Mesenchymal stem cell (in vitro differentiated cells and primary cell): ENCODE measurements at regions not wholly inside any gene's neighbourhood (a gene's known extent, or its start where the extent isn't known, plus 50 kb on each side); places are given as distances from the start of the nearest gene placed in this dataset.

Experiments used
- DNase-seq: peaks from one replicate; pipeline ENCODE4 v3.0.0-alpha.2; 2013
- H2AFZ ChIP-seq: one replicate; pipeline ENCODE4 v1.6.1; 2013; ENCODE audit warnings: low read depth, mild to moderate bottlenecking, control low read depth, inconsistent platforms, low read length, moderate library complexity
- H2AK5ac ChIP-seq: 2 replicates; pipeline ENCODE4 v1.6.1; 2013; ENCODE audit warnings: low read length, moderate library complexity, mild to moderate bottlenecking, inconsistent platforms; ENCODE audit not compliant: severe bottlenecking
- H2BK120ac ChIP-seq: one replicate; pipeline ENCODE4 v1.6.1; 2013; ENCODE audit warnings: low read depth, mild to moderate bottlenecking, inconsistent platforms, low read length, moderate library complexity
- H2BK12ac ChIP-seq, 2 experiments: one replicate each; pipeline ENCODE4 v1.6.1; 2013; ENCODE audit warnings: inconsistent platforms in 2 of 2, low read length in 2 of 2, mild to moderate bottlenecking in 2 of 2, moderate library complexity in 2 of 2, control low read depth in 1 of 2
- H2BK15ac ChIP-seq: one replicate; pipeline ENCODE4 v1.6.1; 2013; ENCODE audit warnings: mild to moderate bottlenecking, low read depth, inconsistent platforms; ENCODE audit not compliant: poor library complexity, severe bottlenecking
- H2BK5ac ChIP-seq: 2 replicates; pipeline ENCODE4 v1.6.1; 2013; ENCODE audit warnings: low read depth, mild to moderate bottlenecking, low read length, control low read depth, inconsistent platforms; ENCODE audit not compliant: poor library complexity, severe bottlenecking
- H3K14ac ChIP-seq, 2 experiments: one replicate each; pipeline ENCODE4 v1.6.1; 2013; ENCODE audit warnings: inconsistent platforms in 2 of 2, low read length in 2 of 2, control low read depth in 1 of 2, mild to moderate bottlenecking in 1 of 2, moderate library complexity in 1 of 2
- H3K18ac ChIP-seq, 2 experiments: one replicate each; pipeline ENCODE4 v1.6.1; 2013; ENCODE audit warnings: inconsistent platforms in 2 of 2, low read length in 2 of 2, control low read depth in 1 of 2, low read depth in 1 of 2, mild to moderate bottlenecking in 1 of 2
- H3K23ac ChIP-seq, 2 experiments: one replicate each; pipeline ENCODE4 v1.6.1; 2013; ENCODE audit warnings: inconsistent platforms in 2 of 2, low read length in 2 of 2, mild to moderate bottlenecking in 2 of 2, moderate library complexity in 2 of 2, control low read depth in 1 of 2
- H3K27ac ChIP-seq: 2 replicates; pipeline ENCODE4 v1.5.1; 2013; ENCODE audit warnings: mild to moderate bottlenecking, moderate library complexity, low read length, control low read depth, inconsistent platforms; ENCODE audit not compliant: poor library complexity, severe bottlenecking
- H3K27me3 ChIP-seq, 2 experiments: 2 replicates each; pipeline versions ENCODE4 v1.6.1 to v1.7.0; 2013; ENCODE audit warnings: low read length in 2 of 2, mild to moderate bottlenecking in 2 of 2, moderate library complexity in 2 of 2, control low read depth in 1 of 2, inconsistent platforms in 1 of 2; ENCODE audit not compliant: control insufficient read depth in 1 of 2, insufficient read depth in 1 of 2
- H3K36me3 ChIP-seq, 2 experiments: 2 replicates each; pipeline versions ENCODE4 v1.6.1 to v1.7.0; 2013; ENCODE audit warnings: low read length in 2 of 2, control low read depth in 1 of 2, inconsistent platforms in 1 of 2, low read depth in 1 of 2, mild to moderate bottlenecking in 1 of 2; ENCODE audit not compliant: insufficient read depth in 2 of 2, control insufficient read depth in 1 of 2
- H3K4ac ChIP-seq, 2 experiments: one replicate each; pipeline ENCODE4 v1.6.1; 2013; ENCODE audit warnings: inconsistent platforms in 2 of 2, low read length in 2 of 2, mild to moderate bottlenecking in 2 of 2, moderate library complexity in 2 of 2, control low read depth in 1 of 2, low read depth in 1 of 2
- H3K4me1 ChIP-seq: 2 replicates; pipeline ENCODE4 v1.6.1; 2013; ENCODE audit warnings: low read depth, low read length, control low read depth; ENCODE audit not compliant: control insufficient read depth, insufficient read depth
- H3K4me2 ChIP-seq: 2 replicates; pipeline ENCODE4 v1.6.1; 2013; ENCODE audit warnings: low read length, mild to moderate bottlenecking, inconsistent platforms; ENCODE audit not compliant: poor library complexity, severe bottlenecking
- H3K4me3 ChIP-seq, 2 experiments: 2 replicates each; pipeline versions ENCODE4 v1.5.1 to v1.7.0; 2013; ENCODE audit warnings: low read length in 2 of 2, mild to moderate bottlenecking in 2 of 2, control low read depth in 1 of 2, low read depth in 1 of 2; ENCODE audit not compliant: insufficient read depth in 1 of 2
- H3K79me1 ChIP-seq: replicated peaks from 2 replicates; pipeline ENCODE4 v1.6.1; 2013; ENCODE audit warnings: mild to moderate bottlenecking, control low read depth, low read length, inconsistent platforms; ENCODE audit not compliant: poor library complexity, severe bottlenecking
- H3K9ac ChIP-seq: 2 replicates; pipeline ENCODE4 v1.7.0; 2013; ENCODE audit warnings: mild to moderate bottlenecking, low read length, moderate library complexity
- H3K9me3 ChIP-seq: 2 replicates; pipeline ENCODE4 v1.7.0; 2013; ENCODE audit warnings: mild to moderate bottlenecking, low read length; ENCODE audit not compliant: control insufficient read depth
- H4K8ac ChIP-seq: one replicate; pipeline ENCODE4 v1.6.1; 2013; ENCODE audit warnings: inconsistent platforms, mild to moderate bottlenecking, low read length, moderate library complexity
- H4K91ac ChIP-seq: one replicate; pipeline ENCODE4 v1.6.1; 2013; ENCODE audit warnings: mild to moderate bottlenecking, low read length, inconsistent platforms
- WGBS: methylation state at CpG from one replicate; pipeline ENCODE4 v1.1.7; 2013; ENCODE audit warnings: mixed read lengths; 5-methylcytosine and 5-hydroxymethylcytosine counted together

- Histone ChIP-seq H3K27ac (no peak overlapping the region), H3K27me3 (no peaks in the 10 kb centered on the region), H3K18ac (no peak overlapping the region), H3K79me1 (no peaks in the 10 kb centered on the region), H3K4me2 (no peak overlapping the region), H2BK5ac (no peak overlapping the region), H3K9ac (no peak overlapping the region), H3K4ac (no peak overlapping the region), H3K36me3 (no peaks in the 10 kb centered on the region), H2AK5ac (no peak overlapping the region), H4K91ac (no peak overlapping the region), H3K4me3 (no peak overlapping the region), H2AFZ (no peak overlapping the region), H3K4me1 (no peaks in the 10 kb centered on the region), H3K23ac (no peak overlapping the region), H2BK15ac (no peak overlapping the region), H3K14ac (no peak overlapping the region), H4K8ac (no peak overlapping the region), H2BK12ac (no peak overlapping the region), H3K9me3 (no peaks in the 10 kb centered on the region), H2BK120ac (no peak overlapping the region)
- no CpG with 5 or more reads among the region's 1 CpG for WGBS
- no peak for DNase-seq
These were observed 1259.7 kb downstream of the XPNPEP1 start for GRCh38 chr10:108663587-108663986.

DNA sequence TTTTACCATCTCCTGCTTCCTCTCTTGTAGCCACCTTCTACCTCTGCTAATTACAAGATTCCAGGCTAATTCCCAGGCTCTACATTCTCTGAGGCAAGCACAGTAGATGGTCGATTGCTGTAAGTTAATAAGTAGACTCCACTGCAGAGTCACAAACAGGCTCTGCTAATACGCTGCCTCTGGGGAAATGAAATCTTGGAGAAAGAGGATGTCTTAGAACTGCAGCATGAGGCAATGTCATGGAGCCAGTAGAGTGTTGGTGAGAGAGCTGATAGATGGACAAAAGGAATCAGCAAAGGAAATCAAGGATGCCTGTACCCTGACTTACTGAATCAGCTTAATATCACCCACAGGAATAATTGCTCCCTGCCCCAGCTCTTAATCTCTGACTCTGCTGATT is 1260.3 kb downstream of the XPNPEP1 start:
- no peak overlapping the region for H2AFZ ChIP-seq
- H2BK12ac ChIP-seq = no peak overlapping the region
- 88% methylated on average over 2 of the region's 2 CpGs for WGBS
- H3K4ac ChIP-seq = no peak overlapping the region
- H3K27ac ChIP-seq = no peak overlapping the region
- H2BK120ac ChIP-seq = no peak overlapping the region
- H3K4me1 ChIP-seq = no peaks in the 10 kb centered on the region
- no peak overlapping the region for H3K9ac ChIP-seq
- no peak overlapping the region for H3K4me2 ChIP-seq
- no peak overlapping the region for H4K91ac ChIP-seq
- no peaks in the 10 kb centered on the region for H3K9me3 ChIP-seq
- H3K18ac ChIP-seq = no peak overlapping the region
- H3K23ac ChIP-seq = no peak overlapping the region
- no peak overlapping the region for H4K8ac ChIP-seq
- H3K79me1 ChIP-seq = no peaks in the 10 kb centered on the region
- no peaks in the 10 kb centered on the region for H3K27me3 ChIP-seq
- H2BK5ac ChIP-seq = no peak overlapping the region
- H3K4me3 ChIP-seq = no peak overlapping the region
- H3K14ac ChIP-seq = no peak overlapping the region
- no peak for DNase-seq
- no peak overlapping the region for H2BK15ac ChIP-seq
- no peaks in the 10 kb centered on the region for H3K36me3 ChIP-seq
- no peak overlapping the region for H2AK5ac ChIP-seq

DNA sequence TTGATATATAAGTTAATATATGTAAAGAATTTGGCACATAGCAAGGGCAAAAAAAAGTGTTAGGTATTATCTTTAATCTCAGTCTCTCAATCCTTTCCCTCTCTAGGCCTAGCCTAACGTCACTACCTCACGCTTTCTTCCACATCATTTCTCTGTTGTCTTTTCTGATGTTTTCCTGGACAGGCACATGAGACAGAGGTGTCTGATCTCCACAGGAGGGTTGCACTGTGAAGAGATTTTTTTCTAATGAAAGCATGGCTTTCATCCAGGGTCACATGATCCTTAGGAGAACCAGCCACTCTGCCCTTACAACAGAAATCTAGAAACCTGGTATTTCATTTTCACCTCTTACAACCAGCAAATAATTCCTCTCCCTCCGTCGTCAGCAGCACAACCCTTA is 1268.3 kb downstream of the XPNPEP1 start:
- no peaks in the 10 kb centered on the region for H3K36me3 ChIP-seq
- H3K23ac ChIP-seq = no peak overlapping the region
- H2BK12ac ChIP-seq = no peak overlapping the region
- no peak overlapping the region for H2AK5ac ChIP-seq
- H3K27me3 ChIP-seq = no peaks in the 10 kb centered on the region
- no peak overlapping the region for H4K8ac ChIP-seq
- H3K4me1 ChIP-seq = no peaks in the 10 kb centered on the region
- 100% methylated on average over 2 of the region's 4 CpGs for WGBS
- no peak overlapping the region for H3K27ac ChIP-seq
- H2AFZ ChIP-seq = no peak overlapping the region
- no peak for DNase-seq
- H2BK15ac ChIP-seq = no peak overlapping the region
- H3K18ac ChIP-seq = no peak overlapping the region
- no peak overlapping the region for H4K91ac ChIP-seq
- H3K4ac ChIP-seq = no peak overlapping the region
- H2BK5ac ChIP-seq = no peak overlapping the region
- no peaks in the 10 kb centered on the region for H3K9me3 ChIP-seq
- no peak overlapping the region for H3K14ac ChIP-seq
- no peak overlapping the region for H2BK120ac ChIP-seq
- H3K4me3 ChIP-seq = no peak overlapping the region
- H3K4me2 ChIP-seq = no peak overlapping the region
- no peaks in the 10 kb centered on the region for H3K79me1 ChIP-seq
- H3K9ac ChIP-seq = no peak overlapping the region

DNA sequence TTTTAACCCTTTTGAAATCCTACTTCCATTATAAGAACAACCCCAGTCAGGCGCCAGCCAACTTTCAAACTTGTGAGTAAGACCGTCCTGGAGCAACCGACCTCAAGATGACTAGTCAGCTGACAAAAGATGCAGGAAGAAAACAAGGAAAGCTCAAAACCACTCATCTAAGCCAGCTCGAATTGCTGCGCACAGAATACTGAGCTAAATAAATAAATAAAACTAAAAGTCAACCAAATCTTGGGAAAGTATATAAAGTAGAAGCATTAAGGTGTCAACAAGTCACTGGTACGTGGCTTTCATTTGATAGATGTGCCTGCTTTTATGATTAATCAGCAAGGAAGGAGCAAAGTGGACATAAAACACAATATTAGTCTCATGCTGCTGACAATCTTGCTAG is 1269.8 kb downstream of the XPNPEP1 start:
- Histone ChIP-seq H2AK5ac (no peak overlapping the region), H3K27me3 (no peaks in the 10 kb centered on the region), H3K9ac (no peak overlapping the region), H3K23ac (no peak overlapping the region), H2BK12ac (no peak overlapping the region), H3K4ac (no peak overlapping the region), H3K4me3 (no peak overlapping the region), H3K9me3 (no peaks in the 10 kb centered on the region), H3K27ac (no peak overlapping the region), H2BK5ac (no peak overlapping the region), H3K4me2 (no peak overlapping the region), H3K36me3 (no peaks in the 10 kb centered on the region), H3K18ac (no peak overlapping the region), H3K79me1 (no peaks in the 10 kb centered on the region), H4K91ac (no peak overlapping the region), H2BK15ac (no peak overlapping the region), H3K4me1 (no peaks in the 10 kb centered on the region), H3K14ac (no peak overlapping the region), H2AFZ (no peak overlapping the region), H4K8ac (no peak overlapping the region), H2BK120ac (no peak overlapping the region)
- DNase-seq = peak; percentile 22
- WGBS = 51% methylated on average over 4 of the region's 6 CpGs
